GM19025 (cell line): ENCODE measurements at regions not wholly inside any gene's neighbourhood (a gene's known extent, or its start where the extent isn't known, plus 50 kb on each side); places are given as distances from the start of the nearest gene placed in this dataset.
"Not testable (repeated sequence)": the region's sequence is repeated elsewhere in the genome, so short reads cannot be mapped to it uniquely, and the experiment has no call there.

Source experiments
- ATAC-seq: cut with Tn5 transposase; IDR thresholded peaks from one replicate; pipeline ENCODE4 v1.9.1; 2021; ENCODE audit warnings: mild to moderate bottlenecking, low read depth, moderate library complexity; ENCODE audit not compliant: unreplicated experiment

DNA sequence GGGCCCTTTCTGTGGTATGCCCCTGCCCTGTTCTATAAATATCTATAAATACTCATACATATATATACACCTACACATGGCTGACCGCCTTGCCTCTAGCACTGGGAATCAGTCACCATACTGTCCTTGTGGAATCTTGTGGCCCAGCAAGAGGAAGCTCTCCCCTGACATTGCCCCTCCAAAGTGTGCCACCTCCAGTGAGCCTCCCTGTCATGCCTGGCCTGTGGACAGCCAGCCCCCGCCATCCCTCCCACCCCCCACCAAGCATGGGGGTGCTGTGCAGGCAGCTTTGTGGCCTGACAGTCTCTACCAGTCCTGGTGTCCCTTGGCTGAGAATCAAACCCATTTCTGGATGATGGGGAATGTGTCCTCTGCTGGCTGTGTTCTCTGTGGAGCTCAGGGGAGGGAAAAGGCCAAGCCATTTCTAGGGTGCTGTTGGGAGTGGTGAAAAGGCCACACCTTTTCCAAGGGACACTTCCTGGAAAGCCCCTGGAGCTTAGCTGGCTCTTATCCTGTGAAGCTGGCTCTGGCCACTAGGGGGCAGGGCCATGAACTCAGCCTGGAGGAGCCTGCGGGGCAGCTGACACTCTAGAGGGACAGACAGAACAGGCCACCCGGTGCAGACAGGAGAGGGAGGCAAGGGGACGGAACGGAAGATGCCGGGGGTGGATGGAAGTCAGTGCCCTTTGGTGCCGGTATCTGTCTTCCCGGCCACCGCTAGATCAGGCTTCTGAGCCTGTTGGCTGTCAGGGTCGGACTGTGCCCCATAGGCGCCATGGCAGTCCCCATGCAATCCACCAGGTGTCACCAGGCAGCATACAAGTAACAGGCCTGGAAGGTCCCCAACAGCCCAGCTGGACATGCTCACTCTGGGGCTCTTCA, 167.2 kb downstream of the TBC1D2B start:
- ATAC-seq = not testable (repeated sequence)

DNA sequence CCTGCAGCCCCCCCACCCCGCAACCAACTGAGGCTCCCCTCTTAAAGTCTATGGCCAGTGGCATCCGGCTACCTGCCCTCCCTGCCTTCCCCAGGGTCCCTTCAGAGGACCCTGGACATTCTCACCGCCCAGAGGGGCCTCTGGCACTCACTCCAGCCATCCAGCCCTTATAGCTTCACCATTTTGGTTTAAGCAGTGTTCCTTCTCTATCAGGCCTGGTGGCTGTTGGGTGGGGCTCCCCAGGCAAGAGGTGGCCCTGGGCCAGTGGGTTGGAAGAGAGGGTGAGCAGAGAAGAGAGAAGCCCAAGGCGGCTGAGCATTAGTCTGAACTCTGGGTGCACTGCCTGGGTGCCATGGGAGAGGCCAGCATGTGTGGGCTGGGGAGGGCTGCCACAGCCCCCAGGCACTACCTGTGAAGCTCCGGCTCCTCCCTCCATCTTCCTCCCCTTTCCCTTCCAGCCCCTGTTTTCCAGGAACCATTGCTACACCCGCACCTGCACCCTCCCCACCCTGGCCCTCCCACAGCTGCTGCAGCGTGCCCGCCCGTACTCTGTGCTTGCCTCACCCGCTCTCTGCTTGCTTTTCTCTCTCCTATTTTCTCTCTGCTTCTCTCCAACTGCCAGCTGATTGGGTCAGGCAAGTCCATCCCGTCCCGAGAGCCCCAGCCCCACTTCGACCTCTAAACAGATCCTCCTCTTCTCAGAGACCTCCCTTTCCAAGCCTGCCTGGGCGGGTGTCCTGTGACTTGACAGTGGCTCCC, 168.2 kb downstream of the TBC1D2B start:
- no peak for ATAC-seq

DNA sequence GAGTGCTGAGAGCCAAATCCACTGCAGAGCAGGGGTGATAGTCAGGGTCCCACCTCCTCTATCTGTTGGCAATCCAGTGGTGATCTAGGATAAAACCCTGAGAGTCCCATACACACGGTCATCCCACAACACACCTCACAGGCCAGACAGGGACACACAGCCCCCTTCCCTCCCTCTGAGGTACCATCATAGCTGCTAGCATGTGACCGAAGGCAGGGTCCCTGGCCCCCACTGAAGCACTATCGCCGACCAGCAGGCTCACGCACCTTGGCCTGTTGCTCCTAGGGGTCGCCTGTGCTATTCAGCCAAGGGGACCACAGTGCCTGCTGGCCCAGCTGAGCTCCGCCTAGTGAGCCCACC, 168.8 kb downstream of the TBC1D2B start:
- ATAC-seq = not testable (repeated sequence)

- no peak for ATAC-seq
These were observed 169.4 kb downstream of the TBC1D2B start for GRCh38 chr15:77907824-77908751.

GRCh38 chr15:77906062-77906990, 171.2 kb downstream of the TBC1D2B start:
- ATAC-seq = not testable (repeated sequence)

- ATAC-seq = no peak
These were observed 172.1 kb downstream of the TBC1D2B start for GRCh38 chr15:77905301-77905920.

- ATAC-seq = no peak
These were observed 172.6 kb downstream of the TBC1D2B start for GRCh38 chr15:77904901-77905300.

DNA sequence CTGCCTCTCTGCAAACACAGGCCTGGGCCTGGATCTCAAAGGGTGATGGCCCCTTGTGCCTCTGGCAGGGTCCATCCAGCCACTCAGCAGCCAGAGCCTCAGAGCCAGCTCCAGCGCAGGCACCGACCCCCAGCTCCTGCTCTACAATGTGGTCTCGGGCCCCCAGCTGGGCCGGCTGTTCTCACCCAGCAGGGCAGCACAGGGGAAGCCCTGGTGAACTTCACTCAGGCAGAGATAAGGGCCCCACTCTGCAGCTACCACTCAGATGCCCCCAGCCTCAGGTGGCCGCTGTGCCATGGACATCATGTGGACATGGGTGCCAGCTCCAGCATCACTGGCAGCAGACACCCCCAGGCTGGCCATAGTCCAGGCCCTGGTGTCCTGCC, 173.1 kb downstream of the TBC1D2B start:
- no peak for ATAC-seq

DNA sequence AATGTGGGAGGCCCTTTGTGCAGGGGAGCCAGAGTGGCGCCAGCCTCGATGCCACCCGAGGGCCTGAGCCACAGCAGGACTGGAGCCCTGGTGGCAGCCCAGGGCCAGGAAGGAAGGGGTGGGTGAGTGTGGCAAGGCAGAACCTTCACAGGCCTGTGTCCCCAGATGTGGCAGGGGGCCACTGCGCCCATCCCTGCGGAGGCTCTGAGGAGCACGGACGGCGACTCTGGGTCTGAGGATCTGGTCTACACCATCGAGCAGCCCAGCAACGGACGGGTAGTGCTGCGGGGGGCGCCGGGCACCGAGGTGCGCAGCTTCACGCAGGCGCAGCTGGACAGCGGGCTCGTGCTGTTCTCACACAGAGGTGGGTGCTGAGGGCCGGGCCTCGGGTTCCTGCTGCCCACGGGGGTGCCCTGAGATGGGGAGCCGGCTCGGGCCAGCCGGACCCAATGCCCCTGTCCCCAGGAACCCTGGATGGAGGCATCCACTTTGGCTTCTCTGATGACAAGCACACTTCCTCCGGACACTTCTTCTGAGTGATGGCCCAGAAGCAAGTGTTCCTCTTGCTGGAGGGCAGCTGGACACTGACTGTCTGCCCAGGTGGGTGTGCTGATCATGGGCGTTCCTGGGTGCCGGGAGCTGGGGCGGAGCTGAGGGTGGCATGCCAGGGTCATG, 173.6 kb downstream of the TBC1D2B start:
- not testable (repeated sequence) for ATAC-seq

- not testable (repeated sequence) for ATAC-seq
These were observed 174.4 kb downstream of the TBC1D2B start for GRCh38 chr15:77902921-77903760.

- no peak for ATAC-seq
These were observed 175.4 kb downstream of the TBC1D2B start for GRCh38 chr15:77901921-77902750.

GRCh38 chr15:77901251-77901881, 176.1 kb downstream of the TBC1D2B start:
- no peak for ATAC-seq

DNA sequence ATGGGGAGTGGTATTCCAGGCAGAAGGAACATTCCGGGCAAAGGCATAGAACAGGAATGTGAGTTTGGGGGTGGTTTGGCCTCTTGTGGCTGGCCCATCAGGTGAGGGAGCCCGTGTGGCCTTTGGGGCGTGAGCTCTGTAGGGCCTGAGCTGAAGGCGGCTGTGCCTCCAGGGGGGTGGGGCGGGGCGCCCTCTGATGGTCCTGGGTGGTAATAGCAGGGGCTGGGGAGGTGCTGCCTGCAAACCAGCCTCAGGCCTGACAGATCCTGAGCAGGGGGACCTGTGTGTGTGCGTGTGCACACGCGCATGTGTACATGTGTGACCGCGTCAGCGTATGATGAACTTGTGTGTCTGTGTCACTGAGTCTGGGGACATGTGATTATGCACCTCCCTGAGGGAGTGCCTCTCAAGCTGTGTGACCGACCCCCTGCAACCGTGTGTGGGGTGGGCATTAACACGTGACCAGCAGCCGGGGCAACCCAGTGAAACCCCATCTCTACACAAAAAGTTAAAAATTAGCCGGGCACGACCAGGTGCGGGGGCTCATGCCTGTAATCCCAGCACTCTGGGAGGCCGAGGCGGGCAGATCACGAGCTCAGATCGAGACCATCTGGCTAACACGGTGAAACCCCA, 177.1 kb downstream of the TBC1D2B start:
- ATAC-seq = not testable (repeated sequence)

- ATAC-seq = not testable (repeated sequence)
These were observed 177.7 kb downstream of the TBC1D2B start for GRCh38 chr15:77899776-77900175.

GRCh38 chr15:77898811-77899730, 178.4 kb downstream of the TBC1D2B start:
- no peak for ATAC-seq
